ENCODE measurements at regions not wholly inside any gene's neighbourhood (a gene's known extent, or its start where the extent isn't known, plus 50 kb on each side); places are given as distances from the start of the nearest gene placed in this dataset.
"Not testable (repeated sequence)": the region's sequence is repeated elsewhere in the genome, so short reads cannot be mapped to it uniquely, and the experiment has no call there.

DNA sequence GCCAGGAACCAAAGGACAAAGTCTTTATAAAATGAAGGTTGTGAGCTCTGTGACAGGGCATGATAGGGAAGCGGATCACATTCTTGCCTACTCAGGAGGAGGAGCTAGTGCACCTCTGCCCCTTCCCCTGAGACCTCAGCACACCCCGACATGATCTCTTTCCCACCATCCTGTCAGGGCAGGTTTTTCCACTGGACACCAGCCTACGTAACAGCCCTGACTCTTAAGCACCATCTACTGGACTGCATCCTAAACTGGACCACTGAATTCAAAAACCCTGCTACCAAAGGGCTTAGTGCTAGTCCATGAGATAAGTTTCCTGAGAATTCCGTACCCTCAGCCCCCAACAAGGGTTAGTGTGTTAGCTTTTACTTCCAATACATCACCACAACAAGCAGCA is 166.4 kb downstream of the FAM72C start:
- H3K9me3 ChIP-seq (ENCODE audit: control insufficient read depth, insufficient read depth, low read depth, low read length); POLR2A ChIA-PET; H3K4me1 ChIP-seq (ENCODE audit: control insufficient read depth, insufficient read depth, low read length); CTCF ChIA-PET; H3K27ac ChIP-seq (ENCODE audit: extremely low read depth, low read depth, low read length); H3K4me3 ChIP-seq (ENCODE audit: low read depth, low read length); H3K36me3 ChIP-seq (ENCODE audit: control insufficient read depth in 2 of 2, insufficient read depth in 1 of 2, low read length in 2 of 2): not testable (repeated sequence)

DNA sequence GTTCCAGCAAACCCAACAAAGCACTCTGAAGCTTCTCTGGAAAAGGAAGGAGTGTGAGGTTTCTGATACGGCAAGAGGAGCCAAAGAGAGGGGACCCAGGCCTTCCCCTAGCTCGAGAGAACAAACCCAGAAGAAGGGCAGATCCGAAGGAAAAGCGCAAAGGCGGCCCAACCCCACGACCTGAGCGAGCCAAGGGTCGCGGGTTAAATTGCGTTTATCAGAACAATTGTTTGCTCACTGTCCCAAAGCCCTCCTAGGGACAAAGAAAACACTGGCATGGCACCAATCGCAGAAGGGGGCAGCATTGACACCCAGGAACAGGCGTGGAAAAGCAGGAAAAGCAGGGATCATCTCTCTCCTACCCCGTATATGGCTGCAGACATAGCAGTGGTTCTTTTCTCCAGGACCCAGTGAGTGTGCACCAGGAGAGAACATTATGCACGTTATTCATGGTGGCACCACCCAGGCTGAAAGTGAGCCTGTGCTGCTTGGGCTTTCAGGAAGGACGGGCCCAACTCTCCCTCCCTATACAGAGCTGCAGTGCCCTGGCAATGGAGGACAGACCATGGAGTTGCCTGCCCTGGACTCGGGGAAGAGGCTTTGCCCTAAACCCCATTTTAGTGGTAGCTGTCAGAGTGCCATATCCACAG is 167.0 kb downstream of the FAM72C start:
- POLR2A ChIA-PET, CTCF ChIA-PET: not testable (repeated sequence)

DNA sequence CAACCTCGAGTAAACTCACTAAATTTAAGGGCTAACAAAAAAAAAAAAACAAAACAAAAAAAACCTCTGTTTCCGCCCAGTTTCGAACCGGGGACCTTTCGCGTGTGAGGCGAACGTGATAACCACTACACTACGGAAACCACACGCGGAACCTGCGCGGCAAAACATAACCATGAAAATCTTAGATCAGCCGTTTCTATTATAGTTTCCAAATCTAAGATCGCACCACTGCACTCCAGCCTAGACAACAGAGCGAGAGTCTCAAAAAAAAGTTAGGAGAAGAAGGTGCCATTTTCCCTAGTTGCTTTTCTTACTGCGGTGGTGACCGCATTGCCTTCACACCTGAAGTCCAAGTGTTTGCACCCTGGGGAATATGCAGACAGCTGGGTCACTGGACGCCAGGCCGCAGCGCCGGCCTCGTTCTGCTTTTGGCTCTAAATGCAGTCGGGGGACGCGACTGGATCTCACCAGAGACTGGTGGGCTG is 167.8 kb downstream of the FAM72C start:
- CTCF ChIA-PET; H3K4me3 ChIP-seq (ENCODE audit: low read depth, low read length); H3K27ac ChIP-seq (ENCODE audit: extremely low read depth, low read depth, low read length): not testable (repeated sequence)

More for the DNA sequence above, 167.0 kb downstream of the FAM72C start:
- not testable (repeated sequence) for H3K4me3 ChIP-seq (ENCODE audit: low read depth, low read length); H3K36me3 ChIP-seq (ENCODE audit: control insufficient read depth in 2 of 2, insufficient read depth in 1 of 2, low read length in 2 of 2); H3K4me1 ChIP-seq (ENCODE audit: control insufficient read depth, insufficient read depth, low read length); H3K27ac ChIP-seq (ENCODE audit: extremely low read depth, low read depth, low read length); H3K9me3 ChIP-seq (ENCODE audit: control insufficient read depth, insufficient read depth, low read depth, low read length)

DNA sequence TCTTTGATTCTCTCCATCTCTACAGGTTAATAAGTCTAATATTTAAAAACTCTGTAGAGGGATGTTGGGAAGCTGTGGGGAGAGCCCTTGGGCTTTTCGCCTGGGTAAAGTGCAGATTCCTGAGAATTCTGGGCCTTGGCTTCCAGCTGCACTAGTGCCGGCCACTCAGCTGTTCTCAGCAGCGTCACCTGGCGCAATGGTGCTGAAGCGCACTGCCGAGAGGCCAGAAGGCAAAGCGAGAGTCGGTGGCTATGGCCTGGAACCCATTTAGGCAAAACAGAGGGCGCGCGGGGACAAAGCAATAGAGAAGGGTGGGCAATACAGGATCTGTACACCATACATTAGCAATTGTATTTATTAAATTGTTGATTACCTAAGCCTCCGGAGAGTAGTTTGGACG is 168.7 kb downstream of the FAM72C start:
- POLR2A ChIA-PET; CTCF ChIA-PET; H3K9me3 ChIP-seq (ENCODE audit: control insufficient read depth, insufficient read depth, low read depth, low read length); H3K4me1 ChIP-seq (ENCODE audit: control insufficient read depth, insufficient read depth, low read length); H3K4me3 ChIP-seq (ENCODE audit: low read depth, low read length); H3K27ac ChIP-seq (ENCODE audit: extremely low read depth, low read depth, low read length); H3K36me3 ChIP-seq (ENCODE audit: control insufficient read depth in 2 of 2, insufficient read depth in 1 of 2, low read length in 2 of 2): not testable (repeated sequence)

More for the DNA sequence above, 167.8 kb downstream of the FAM72C start:
- TF ChIP-seq ZBTB17 (tag by site-specific recombination; IDR thresholded peaks at IDR 0.05): 0 out of 2 replicates have a peak, but pooled peaks have one; percentile 18
- 0 out of 2 replicates have a peak, but pooled peaks have one; percentile 22 for TF ChIP-seq SP7 (tag by site-specific recombination; IDR thresholded peaks at IDR 0.05)
- TF ChIP-seq ZNF629 (tag by site-specific recombination; IDR thresholded peaks at IDR 0.05): 0 out of 2 replicates have a peak, but pooled peaks have one; percentile 19
- H3K4me1 ChIP-seq (ENCODE audit: control insufficient read depth, insufficient read depth, low read length); POLR2A ChIA-PET; H3K9me3 ChIP-seq (ENCODE audit: control insufficient read depth, insufficient read depth, low read depth, low read length); H3K36me3 ChIP-seq (ENCODE audit: control insufficient read depth in 2 of 2, insufficient read depth in 1 of 2, low read length in 2 of 2): not testable (repeated sequence)

DNA sequence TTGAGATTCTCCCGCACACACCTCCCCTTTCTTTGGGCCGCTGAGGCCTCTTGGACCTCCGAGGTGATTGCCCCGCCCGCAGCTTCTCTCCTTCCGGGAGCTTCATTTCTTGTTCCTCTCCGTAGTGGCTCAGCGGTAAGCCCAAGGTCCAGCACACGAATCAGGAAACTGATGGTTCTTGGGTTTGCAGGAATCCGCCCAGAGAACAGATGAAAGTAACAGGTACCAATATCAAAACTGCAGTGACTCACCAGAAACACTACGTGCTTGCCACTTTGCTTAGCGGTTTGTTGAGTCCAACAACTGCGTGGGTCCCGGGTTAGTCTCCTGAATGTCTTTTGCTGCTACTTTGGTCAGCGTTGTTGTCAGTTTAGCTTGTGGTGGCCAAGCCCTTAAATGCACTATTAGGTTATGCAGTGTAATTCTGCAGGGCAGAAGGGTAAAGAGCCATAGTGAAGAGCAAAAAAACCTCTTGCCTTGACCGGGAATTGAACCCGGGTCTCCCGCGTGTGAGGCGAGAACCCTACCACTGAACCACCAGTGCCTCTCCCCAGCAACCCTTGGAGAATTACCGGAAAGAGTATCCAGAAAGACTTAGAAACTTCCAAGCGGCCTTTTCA is 172.1 kb downstream of the FAM72C start:
- CTCF ChIA-PET; H3K36me3 ChIP-seq (ENCODE audit: control insufficient read depth in 2 of 2, insufficient read depth in 1 of 2, low read length in 2 of 2); POLR2A ChIA-PET; H3K9me3 ChIP-seq (ENCODE audit: control insufficient read depth, insufficient read depth, low read depth, low read length); H3K4me3 ChIP-seq (ENCODE audit: low read depth, low read length); H3K27ac ChIP-seq (ENCODE audit: extremely low read depth, low read depth, low read length); H3K4me1 ChIP-seq (ENCODE audit: control insufficient read depth, insufficient read depth, low read length): not testable (repeated sequence)

DNA sequence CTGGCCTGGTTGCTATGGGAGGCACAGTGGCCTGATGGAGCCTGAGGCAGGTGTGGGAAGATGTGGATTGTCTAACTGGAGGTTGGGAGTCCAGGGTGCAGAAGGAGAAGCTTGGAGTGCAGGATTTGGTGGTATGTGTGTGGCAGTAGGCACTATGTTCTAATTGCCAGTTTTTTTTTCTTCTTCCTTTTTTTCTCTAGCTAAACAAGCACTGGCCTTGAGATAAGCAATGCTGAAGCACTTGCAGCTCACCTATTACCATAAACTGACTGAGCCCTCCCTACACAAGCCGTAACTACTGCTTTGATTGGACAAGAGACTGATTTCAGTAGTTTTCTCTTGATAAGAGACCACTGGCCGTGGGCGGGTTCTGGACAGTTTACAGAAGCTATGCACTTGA is 175.4 kb downstream of the FAM72C start:
- H3K9me3 ChIP-seq (ENCODE audit: control insufficient read depth, insufficient read depth, low read depth, low read length); H3K36me3 ChIP-seq (ENCODE audit: control insufficient read depth in 2 of 2, insufficient read depth in 1 of 2, low read length in 2 of 2); H3K4me3 ChIP-seq (ENCODE audit: low read depth, low read length); POLR2A ChIA-PET; CTCF ChIA-PET; H3K27ac ChIP-seq (ENCODE audit: extremely low read depth, low read depth, low read length); H3K4me1 ChIP-seq (ENCODE audit: control insufficient read depth, insufficient read depth, low read length): not testable (repeated sequence)

DNA sequence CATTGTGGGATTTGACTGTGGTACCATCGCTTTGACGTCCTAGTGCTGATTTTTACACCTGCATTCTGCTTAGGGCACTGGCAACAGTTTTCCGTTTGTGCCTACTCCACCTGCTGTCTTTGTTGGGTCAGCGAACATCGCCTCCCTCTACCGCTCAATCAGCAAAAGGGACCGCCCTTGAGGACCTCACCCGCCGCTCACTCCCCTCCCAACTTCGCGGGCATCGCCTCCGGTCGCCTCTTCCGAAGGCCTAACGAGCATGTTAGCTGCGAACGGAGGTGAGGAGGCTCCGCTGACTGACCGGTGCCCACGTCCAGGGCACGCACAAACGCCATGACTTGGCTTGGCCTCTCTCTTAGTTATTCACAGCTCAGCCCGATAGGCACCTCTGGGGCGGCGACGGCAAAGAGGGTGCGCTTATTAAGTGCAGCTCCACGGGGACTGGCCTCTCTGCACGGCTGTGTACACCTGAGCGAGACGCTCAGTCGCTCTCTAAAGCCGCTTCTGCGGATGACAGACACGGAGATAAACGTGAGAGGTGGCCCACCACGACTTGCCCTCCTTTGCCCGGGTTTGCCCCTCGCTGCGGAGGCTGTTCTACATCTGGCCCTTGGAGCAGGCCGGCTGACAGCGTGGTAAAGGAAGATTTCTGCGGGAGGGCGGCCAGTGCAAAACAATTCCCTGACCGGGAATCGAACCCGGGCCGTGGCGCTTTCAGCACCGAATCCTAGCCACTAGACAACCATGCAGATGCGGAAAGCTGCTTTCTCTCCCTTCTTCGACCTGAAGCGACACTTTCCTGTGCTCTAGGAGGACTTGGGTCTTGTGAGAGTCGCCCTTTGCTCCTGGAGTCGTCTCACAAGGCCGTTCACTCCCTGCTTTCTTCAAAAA is 179.5 kb downstream of the FAM72C start:
- POLR2A ChIA-PET; H3K4me3 ChIP-seq (ENCODE audit: low read depth, low read length); H3K4me1 ChIP-seq (ENCODE audit: control insufficient read depth, insufficient read depth, low read length); H3K27ac ChIP-seq (ENCODE audit: extremely low read depth, low read depth, low read length); H3K36me3 ChIP-seq (ENCODE audit: control insufficient read depth in 2 of 2, insufficient read depth in 1 of 2, low read length in 2 of 2); H3K9me3 ChIP-seq (ENCODE audit: control insufficient read depth, insufficient read depth, low read depth, low read length); CTCF ChIA-PET: not testable (repeated sequence)

DNA sequence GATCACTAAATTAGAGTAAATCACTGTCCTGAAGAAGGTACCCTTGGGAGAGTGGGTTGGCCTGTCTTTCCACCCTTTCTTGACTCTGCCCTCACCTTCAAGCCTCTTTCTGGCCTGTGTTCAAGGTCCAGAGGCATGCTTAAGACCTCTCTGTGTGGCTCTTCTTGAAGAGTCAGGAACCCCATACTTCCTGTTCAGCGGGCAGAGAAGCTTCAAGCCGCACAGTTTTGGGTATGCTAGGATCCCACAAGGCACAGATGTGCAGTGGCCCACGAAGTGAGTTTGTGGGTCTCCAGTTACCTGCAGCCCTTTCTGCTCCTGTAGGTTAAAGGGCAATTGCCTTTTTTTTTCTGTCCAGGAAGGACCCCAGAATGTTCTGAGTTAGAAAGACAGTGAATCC is 185.4 kb downstream of the FAM72C start:
- H3K27ac ChIP-seq (ENCODE audit: extremely low read depth, low read depth, low read length); H3K9me3 ChIP-seq (ENCODE audit: control insufficient read depth, insufficient read depth, low read depth, low read length); H3K36me3 ChIP-seq (ENCODE audit: control insufficient read depth in 2 of 2, insufficient read depth in 1 of 2, low read length in 2 of 2); H3K4me1 ChIP-seq (ENCODE audit: control insufficient read depth, insufficient read depth, low read length); H3K4me3 ChIP-seq (ENCODE audit: low read depth, low read length); POLR2A ChIA-PET; CTCF ChIA-PET: not testable (repeated sequence)

DNA sequence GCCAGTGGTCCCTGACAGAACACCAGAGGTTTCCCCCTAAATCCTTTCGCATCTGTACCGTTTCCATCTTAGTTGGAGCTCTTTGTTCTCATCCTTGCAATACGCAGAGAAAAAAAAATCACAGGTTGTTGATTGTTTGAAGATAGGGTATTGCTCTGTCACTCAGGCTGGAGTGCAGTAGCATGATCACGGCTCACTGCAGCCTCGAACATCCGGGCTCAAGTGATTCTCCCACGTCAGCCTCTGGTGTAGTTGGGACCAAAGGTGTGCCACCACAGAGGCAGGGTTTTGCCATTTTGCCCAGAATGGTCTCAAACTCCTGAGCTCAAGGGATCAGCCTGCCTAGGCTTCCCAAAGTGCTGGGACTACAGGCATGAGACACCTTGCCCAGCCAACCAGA is 185.9 kb downstream of the FAM72C start:
- H3K4me3 ChIP-seq (ENCODE audit: low read depth, low read length); H3K27ac ChIP-seq (ENCODE audit: extremely low read depth, low read depth, low read length); H3K4me1 ChIP-seq (ENCODE audit: control insufficient read depth, insufficient read depth, low read length); CTCF ChIA-PET; H3K9me3 ChIP-seq (ENCODE audit: control insufficient read depth, insufficient read depth, low read depth, low read length); H3K36me3 ChIP-seq (ENCODE audit: control insufficient read depth in 2 of 2, insufficient read depth in 1 of 2, low read length in 2 of 2); POLR2A ChIA-PET: not testable (repeated sequence)

DNA sequence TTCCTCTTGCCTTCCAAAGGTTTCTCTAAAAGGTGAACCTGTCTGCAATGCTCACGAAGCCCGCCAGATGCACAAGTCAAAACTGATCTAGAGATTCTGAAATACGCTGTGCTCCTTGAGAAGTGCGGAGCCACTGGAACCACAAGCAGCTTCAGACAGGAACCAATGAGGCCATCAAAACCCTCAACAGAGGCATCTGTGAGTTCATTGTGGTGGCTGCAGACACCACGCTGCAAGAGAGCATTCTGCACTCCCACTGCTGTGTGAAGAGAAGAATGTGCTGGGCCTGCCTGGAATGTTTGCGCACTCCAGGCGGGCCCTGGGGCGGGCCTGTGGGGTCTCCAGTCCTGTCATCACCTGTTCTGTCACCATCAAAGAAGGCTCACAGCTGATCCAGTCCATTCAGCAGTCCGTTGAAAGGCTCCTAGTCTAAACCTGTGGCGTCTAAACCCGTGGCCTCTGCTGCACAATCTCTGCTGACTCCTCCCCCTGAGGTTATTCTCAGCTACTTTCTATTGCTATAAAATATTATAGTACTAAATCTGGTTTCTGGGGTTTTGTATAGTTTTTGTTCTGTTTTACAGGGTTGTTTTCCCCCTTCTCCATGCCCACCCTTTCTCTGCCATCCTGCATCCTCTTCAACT is 187.4 kb downstream of the FAM72C start:
- H3K4me1 ChIP-seq (ENCODE audit: control insufficient read depth, insufficient read depth, low read length); H3K27ac ChIP-seq (ENCODE audit: extremely low read depth, low read depth, low read length); H3K4me3 ChIP-seq (ENCODE audit: low read depth, low read length); H3K9me3 ChIP-seq (ENCODE audit: control insufficient read depth, insufficient read depth, low read depth, low read length); H3K36me3 ChIP-seq (ENCODE audit: control insufficient read depth in 2 of 2, insufficient read depth in 1 of 2, low read length in 2 of 2); CTCF ChIA-PET; POLR2A ChIA-PET: not testable (repeated sequence)
